NCI-H1930 (cell line): ENCODE measurements at regions not wholly inside any gene's neighbourhood (a gene's known extent, or its start where the extent isn't known, plus 50 kb on each side); places are given as distances from the start of the nearest gene placed in this dataset.
A peak's percentile ranks its signal among the peaks of the same experiment; 100 is the strongest.
"Not testable (repeated sequence)": the region's sequence is repeated elsewhere in the genome, so short reads cannot be mapped to it uniquely, and the experiment has no call there.

Source experiments
- DNase-seq, 2 experiments: peaks; one replicate each; lab custom pipeline; 2025; lab: John Stamatoyannopoulos, UW

DNA sequence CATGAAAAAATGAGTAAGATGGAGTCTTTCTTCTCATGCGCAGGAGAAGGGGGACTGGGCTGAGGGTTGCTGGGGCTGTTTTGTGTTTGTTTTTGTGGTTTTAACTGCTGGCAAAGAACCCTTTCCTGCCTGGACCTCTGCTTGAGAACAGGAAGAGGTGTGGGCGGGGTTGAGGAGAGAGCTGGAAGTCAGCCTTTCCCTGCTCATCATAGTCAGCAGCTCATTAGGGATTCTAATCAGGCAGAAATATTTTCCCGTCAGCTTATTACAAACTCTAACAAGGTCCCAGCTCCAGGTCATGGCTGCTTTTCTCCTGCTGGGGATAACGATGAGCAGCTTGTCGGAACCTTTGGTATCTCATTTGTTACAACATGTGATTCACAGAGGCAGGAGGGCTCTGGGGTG lies 185.0 kb upstream of the NRXN3 start:
- no peak for DNase-seq

DNA sequence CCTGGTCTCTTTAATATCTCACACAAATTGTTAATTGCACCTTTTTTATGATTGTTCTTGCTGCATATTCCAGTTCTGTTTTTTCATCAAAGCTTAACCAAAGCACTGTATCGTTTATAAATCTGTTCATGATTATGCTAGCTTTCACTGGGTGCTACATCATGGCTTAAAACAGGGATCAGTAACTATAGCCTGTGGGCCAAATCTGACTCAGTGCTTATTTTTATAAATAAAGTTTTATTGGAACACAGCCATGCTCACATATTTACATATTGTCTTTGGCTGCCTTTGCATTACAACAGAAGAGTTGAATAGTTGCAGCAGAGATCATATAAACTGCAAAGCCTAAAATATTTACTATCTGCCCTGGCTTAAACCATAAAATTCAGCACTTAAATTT lies 183.4 kb upstream of the NRXN3 start:
- no peak for DNase-seq

DNA sequence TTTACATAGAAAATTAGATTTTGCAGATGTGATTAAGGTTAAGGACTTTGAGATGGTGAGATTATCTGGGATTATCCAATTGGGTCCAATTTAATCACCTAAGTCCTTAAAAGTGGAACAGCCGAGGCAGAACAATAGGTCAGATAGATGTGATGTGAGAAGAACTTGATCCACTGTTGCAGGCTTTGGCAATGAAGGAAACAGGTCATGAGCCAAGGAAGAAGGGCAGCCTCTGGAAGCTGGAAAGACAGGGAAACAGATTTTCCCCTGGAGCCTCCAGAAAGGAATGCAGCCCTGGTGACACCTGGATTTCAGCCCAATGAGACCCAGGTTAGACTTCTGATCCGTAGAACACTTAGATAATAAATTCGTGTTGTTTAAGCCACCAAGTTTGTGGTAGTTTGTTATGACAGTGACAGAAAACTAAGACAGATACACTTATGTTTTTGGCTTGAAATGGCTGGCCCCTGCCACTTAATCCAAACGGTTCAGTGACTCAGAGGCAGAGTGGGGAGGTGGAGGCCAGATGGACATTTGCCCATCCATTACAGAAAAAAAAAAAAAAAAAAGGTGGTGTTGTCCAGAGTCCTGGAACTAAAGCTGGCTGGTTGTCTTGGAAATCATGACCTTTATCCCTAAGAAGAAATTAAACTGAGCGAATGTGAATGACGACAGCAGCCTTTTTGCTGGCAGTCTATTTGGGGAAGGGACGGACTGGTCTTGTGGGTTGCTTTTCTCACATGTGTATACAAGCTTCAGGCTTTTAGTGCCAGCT lies 181.9 kb upstream of the NRXN3 start:
- no peak for DNase-seq

DNA sequence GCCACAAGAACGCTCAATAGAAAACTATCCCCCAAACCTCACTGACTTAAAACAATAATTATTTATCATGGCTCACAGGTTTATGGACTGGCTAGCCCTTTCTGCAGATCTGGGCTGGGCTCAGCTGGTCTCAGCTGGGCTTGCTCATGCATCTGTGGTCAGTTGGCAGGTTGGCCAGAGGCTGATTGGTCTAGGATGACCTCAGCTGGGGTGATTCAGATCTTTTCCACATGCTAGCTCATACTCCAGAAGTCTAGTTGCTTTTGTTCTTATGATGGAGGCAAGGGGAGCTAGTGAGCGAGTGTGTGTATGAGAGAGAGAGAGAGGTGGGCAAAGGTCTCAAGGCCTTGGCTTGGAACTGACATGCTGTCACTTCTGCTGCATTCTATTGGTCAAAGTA lies 181.2 kb upstream of the NRXN3 start:
- no peak for DNase-seq

DNA sequence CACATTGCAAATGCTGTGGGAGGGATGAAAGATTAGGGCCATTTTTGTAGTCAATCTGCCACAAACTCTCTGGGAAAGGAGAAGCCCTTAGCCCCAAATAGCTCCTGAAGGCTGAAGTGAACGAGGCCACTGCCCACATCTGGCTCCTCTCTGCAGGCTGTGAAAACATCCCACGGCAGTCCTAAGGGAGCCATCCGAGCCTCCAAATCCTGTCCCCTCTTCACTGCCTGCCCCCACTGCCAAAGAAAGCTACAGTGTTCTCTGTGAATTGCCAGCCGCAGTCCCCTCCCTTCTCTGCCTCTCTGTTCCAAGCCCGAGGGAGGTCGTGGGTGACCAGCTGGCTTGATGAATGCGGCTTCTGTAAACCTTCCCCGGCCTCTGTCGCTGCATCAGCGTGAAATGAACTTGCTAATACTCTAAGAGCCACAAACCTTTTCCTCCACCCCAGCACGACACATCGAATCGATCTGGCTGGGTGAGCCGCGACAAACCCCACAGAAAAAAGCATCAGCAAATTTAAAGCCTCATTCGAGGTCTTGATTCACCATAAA lies 180.7 kb upstream of the NRXN3 start:
- no peak for DNase-seq

DNA sequence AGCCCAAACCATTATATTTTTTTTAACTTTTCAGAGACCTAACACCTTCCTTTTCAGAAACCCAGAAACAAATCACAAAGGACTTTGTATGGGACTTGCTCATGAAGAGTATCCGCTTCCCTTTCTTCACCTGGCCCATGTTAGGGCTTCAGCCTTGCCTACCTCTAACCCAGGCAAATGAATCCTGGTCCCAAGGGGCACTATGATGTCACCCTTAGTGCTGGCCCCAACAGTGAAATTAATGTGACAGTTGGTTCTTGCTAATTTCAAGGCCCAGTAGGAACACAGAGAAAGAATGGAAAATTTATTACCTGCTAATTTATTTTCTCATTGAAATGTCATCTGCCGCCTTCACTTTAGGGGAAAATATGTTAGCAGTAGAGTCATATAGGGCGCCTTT lies 179.8 kb upstream of the NRXN3 start:
- DNase-seq = no peak

DNA sequence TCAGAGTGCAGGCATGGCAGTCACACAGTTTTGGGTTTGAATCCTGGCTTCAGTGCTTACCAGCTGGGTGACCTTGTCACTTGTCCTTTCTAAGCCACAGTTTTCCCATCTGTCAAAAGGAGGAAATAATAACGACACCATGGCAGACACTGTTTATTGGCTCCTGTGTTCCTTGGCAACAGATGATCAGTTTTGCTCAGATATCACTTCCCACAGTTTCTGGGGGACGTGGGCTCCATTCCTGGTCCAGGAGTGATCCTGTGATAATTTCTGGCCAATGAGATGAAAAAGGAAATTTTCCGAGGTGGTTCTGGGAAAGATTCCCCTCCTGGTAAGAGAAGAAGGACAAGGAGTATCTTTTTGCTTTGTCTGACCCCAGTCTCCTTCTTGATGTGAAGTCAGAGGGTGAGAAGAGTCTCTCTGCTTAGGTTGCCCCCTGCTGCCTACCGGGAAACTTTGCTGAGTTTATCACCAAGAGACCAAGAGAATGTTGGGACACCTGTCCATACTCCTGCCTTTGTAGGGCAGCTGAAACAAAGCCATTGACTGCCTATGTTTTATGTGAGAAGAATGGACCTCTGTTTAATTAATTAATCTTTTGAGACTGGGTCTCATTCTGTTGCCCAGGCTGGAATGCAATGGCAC lies 178.9 kb upstream of the NRXN3 start:
- no peak for DNase-seq

DNA sequence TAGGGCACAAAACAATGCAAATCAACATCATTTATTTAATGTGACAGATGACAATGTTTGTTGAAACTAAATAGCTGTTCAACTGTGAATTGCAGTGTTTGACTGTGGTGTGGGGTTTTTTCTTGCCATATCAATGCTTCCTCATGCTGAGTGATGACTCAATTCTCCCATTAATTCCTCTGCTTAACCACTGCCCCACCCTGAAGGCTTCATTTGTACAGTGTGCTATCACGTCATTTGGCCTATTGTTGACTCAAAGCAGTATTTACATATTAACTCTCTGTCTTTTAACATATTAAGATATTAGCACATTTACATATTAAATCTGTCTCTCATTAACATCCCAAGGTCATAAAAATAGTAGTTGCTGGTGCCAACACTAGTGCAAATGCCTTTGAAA lies 164.8 kb upstream of the NRXN3 start:
- DNase-seq = no peak

DNA sequence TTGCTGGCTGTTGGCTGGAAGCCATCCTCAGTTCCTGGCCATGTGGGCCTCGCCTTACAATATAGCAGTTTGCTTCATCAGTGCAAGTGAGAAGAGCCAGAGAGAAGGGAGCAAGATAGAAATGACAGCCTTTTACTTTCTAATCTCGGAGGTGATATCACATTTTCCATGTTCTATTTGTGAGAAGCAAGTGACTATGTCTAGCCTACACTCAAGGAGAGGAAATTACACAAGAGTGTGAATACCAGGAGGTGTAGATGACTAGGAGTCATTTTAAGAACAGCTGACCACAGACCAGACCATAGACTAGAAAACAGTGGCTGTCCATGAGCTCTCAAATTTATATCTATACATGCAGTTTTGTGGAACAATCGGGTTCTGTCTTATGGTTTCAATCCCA lies 163.0 kb upstream of the NRXN3 start:
- DNase-seq = no peak

DNA sequence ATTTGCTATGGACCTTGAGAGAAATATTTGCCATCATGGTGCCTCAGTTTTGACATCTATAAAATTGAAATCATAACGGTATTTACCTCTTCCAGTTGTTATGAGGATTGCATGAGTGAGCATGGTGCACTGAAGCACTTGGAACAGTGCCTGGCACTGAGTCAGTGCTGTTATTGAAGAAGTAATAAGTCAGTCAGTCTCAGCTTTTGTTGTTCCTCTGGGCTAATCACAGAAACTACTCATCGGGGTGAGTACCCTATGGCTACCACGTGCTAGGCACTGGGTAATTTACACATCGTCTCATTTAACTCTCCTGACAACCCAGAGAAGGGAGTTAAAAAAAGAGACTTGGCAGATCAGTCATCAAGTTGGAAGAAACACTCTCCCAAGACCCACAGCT lies 159.5 kb upstream of the NRXN3 start:
- no peak for DNase-seq

DNA sequence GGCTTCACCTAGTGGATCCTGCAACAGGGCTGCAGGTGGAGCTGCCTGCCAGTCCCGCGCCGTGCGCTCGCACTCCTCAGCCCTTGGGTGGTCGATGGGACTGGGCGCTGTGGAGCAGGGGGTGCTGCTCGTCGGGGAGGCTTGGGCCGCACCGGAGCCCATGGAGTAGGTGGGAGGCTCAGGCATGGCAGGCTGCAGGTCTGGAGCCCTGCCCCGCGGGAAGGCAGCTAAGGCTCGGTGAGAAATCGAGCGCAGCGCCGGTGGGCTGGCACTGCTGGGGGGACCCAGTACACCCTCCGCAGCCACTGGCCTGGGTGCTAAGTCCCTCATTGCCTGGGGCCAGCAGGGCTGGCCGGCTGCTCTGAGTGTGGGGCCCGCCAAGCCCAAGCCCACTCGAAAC lies 156.3 kb upstream of the NRXN3 start:
- not testable (repeated sequence) for DNase-seq

DNA sequence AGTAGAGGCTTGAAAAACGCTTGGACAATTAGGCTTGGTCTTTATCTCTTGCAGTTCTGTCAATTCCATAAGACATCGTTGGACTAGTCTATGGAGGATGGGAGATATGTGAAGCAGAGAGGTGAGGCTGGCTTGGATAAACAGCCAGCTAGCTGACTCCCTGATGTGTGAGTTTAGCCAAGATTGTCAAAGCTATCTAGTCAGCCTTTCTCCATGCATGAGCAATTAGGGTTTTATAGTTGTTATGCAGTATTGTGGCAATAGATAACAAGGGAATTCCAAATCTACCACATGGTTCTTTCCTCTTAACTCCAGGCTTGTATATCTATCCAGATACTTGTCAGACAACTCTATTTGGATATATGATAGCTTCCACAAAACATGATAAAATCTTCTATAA lies 153.6 kb upstream of the NRXN3 start:
- no peak for DNase-seq

DNA sequence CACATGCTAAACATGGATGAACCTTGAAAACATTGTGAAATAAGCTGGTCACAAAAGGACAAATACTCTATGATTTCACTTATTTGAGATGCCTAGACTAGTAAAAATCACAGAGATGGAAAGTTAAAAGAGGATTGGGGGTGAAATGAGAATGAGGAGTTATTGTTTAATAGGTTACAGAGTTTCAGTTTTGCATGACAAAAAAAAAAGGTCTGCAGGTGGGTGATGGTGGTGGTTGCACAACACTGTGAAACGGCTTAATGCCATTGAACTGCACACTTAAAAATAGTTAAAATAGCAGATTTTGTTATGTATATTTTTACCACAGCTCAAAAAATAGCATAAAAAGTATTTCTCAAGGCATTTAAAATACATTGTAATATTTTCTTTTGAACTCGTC lies 151.9 kb upstream of the NRXN3 start:
- DNase-seq = no peak

DNA sequence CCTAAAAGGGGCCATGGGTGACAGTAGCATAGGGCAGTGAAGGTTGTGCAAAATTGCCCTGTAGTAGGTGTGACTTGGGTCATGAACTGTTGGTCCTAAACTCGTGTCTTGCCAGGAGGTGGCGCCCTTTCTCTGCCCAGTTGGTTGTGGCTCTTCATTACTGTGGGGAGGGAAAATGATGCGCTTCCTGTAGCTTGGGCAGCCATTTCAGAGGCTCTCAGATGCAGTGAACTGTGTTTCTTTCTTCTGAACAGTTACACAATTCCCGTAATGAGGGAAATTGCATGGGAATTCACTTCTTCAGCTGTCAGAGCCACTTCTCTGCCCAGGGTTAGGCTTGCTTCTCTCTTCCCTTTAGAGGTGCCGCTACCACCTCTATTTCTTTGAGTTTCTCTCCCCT lies 148.1 kb upstream of the NRXN3 start:
- DNase-seq = peak; percentile 50 to 58

DNA sequence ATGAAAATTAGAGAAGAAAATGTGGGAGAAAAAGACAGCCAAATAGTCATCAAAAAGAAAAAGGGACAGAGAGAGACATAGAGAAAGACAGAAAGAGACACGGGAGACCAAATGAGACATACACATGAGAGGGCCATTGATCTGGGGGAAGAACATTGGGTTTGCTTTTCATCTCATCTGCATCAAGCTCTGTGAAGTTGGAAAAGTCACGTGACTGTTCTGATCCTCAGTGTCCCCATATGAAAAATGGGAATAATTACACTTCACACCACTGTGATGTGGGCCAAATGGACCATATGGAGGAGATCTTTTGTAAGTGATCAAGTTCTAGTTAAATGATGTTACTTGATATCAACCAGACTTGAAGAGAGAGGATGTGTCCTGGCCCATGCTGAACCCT lies 147.1 kb upstream of the NRXN3 start:
- no peak for DNase-seq

DNA sequence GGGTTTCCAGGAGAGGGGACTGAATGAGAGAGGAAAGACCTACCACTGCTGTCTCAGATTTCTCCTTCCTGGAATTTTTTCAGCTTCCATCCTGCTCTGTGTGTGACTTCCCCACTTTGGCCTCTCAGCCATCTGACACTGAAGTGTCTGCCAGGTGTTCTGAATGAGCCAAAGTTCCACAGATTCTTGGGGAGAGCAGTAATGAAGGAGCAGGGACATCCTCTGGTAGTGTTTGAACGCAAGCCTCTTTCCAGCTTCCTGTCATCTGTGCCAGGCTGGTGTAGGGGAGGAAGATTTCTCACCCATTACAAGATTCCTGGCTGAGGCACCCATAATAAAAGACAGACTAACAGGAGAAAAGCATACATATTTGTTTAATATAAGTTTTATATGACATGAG lies 141.7 kb upstream of the NRXN3 start:
- DNase-seq = no peak

DNA sequence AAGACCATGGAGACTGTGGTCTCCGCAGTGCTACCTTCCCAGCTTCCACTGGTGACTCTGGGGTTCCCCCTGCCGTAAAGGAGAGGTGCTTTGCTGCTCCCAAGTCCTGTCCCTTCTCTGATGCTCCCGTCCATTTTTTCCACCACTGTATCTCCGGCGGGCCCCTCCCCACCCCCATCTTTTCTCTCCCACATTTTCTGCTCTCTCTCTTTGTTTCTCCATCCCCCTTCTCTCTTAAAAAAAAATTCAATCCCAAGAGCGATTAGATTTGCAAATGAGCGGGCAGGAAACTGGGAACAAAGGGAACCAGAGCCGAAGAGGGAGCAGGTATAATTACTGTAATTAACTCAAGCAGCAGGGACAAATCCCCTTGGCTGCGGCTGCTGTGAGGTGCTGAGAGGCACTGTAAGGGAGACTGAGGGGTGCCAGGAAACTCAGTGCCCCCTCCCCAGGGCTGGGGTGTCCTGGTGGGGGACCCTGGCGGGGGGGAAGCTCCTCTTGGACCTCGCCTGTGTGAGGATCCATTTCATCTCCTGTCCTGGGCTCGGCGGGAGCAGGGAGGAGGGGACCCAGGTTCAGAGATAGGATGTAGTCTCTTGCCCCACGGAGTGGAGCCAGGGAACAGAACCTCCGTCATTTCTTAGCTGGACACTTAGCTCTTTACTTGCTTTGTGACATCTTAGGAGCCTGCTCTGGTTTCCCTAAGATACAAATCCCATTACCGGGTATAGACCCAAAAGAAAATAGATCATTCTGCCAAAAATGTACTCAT lies 140.4 kb upstream of the NRXN3 start:
- no peak for DNase-seq

DNA sequence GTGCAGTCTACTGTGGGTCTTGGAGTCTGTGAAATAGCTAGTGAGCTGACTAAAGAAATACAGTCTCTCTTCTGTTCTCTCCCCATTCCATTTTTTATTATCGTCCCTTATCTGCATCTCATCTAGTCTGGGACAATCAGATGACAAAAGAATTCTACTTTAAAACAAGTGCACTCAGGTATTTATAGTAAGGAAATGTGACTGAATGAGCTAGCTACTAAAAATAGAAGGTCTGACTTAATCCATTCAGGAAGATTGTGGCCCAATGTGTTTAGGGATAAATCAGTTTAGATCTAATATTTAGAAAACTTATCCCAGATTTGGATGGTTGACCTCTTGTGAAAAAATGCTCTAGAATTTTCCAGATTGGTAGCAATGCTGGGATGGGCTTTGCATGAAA lies 126.8 kb upstream of the NRXN3 start:
- DNase-seq = no peak

DNA sequence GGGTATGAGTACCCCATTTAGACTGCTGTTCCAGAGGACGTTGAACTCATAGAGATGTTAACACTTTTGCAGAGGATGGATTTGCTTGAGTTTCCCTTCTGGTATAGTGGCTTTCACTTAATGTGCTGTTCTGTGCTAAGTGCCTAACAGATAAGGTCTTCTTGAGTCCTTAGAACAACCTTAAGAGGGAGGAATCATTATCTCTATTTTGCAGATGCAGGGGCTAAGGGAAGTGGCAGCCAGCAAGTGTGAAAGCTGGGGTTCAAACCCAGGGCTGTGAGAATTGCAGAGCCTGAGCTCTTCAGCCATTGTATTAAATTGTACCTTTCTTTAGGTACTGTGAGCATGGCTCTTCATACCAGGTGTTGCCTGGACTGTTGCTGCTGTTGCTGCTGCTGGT lies 122.1 kb upstream of the NRXN3 start:
- DNase-seq = no peak

DNA sequence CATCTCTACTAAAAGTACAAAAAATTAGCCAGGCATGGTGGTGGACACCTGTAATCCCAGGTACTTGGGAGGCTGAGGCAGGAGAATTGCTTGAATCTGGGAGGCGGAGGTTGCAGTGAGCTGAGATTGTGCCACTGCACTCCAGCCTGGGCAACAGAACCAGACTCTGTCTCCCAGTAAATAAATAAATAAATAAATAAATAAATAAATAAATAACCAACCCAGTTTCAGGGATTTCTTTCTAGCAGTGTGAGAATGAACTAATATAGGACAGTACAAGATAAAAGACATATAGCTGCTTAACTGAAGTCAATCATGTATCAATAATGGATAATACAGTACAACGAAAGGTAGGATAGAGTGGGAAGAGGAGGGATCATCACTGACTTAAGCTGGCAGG lies 113.3 kb upstream of the NRXN3 start:
- DNase-seq = not testable (repeated sequence)

DNA sequence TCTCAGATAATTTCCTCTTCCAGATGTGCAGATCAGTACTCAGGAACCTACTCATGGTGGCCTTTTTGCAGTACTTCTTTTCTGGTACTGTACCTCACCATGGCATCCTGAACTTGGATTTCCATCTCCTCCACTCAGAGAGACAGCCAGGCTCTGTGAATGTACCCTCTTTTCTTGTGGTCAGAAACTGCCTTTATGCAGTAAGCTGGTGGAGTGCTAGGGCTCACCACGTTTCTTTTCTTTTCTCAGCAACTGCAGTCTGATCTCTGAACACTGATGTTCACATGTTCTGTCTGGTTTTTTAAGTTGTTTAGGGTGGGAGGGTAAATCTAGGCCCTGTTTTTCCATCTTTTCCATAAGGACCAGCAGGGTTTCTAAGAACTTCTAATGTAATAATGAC lies 99.8 kb upstream of the NRXN3 start:
- no peak for DNase-seq

DNA sequence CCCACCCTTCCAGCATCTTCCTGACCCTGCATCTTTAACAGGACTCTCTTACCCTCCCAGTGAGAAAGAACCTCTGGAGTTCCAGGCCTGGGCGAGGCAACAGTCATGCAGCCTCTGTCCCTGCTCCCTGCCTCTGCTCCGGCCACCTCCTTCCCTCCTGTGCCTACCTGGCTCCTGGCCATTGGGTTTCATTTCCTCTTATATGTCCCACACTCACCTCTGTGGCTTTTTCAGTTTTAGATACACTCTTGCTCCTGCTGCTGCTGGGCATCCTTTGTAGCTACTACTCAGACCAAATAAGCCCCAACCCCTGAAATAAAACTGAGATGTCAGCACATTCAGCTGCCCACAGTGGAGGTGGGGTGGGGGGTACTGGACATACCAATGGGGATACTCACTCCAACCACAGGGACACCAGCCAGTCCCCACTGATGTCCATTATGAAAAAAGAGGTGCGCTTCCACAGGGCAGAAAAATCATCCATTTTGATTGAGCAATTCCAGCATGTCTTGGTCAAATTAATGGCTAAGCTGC lies 99.1 kb upstream of the NRXN3 start:
- DNase-seq = no peak

DNA sequence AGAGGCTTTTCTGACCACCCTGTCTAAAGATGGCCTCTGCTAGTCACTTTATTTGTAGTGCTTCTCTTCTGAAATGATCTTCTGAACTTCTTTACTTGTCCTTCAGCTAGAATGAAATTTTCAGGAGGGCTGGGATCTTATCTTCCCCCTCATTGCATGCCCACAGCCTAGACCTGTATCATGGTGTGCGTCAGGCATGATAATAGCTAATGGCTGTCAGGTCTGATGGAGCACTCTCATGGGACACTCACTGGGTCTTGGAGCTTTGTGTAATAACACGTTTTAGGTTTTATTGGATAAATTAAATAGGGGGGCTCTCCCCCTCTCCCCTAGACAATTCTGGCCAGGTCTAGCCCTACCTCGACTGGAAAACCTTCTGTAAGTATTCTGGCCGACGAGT lies 97.1 kb upstream of the NRXN3 start:
- DNase-seq = no peak
